UCSD-AML1 (cell line): ENCODE measurements at regions not wholly inside any gene's neighbourhood (a gene's known extent, or its start where the extent isn't known, plus 50 kb on each side); places are given as distances from the start of the nearest gene placed in this dataset.
A peak's percentile ranks its signal among the peaks of the same experiment; 100 is the strongest.

Experiments
- DNase-seq: peaks from one replicate; lab custom pipeline; 2025; ENCODE audit not compliant: unreplicated experiment; lab: John Stamatoyannopoulos, UW

GRCh38 chr6:160899671-160900430 lies 91.7 kb upstream of the MAP3K4 start:
- DNase-seq, result no peak

- no peak for DNase-seq
These were observed 79.6 kb upstream of the MAP3K4 start for GRCh38 chr6:160911949-160912348.

- no peak for DNase-seq
These were observed 79.2 kb upstream of the MAP3K4 start for GRCh38 chr6:160912411-160912810.

GRCh38 chr6:160917572-160917971 lies 74.0 kb upstream of the MAP3K4 start:
- no peak for DNase-seq

GRCh38 chr6:160919723-160920440 lies 71.7 kb upstream of the MAP3K4 start:
- DNase-seq, result no peak

- no peak for DNase-seq
These were observed 70.5 kb upstream of the MAP3K4 start for GRCh38 chr6:160921095-160921494.

- DNase-seq, result no peak
These were observed 65.0 kb upstream of the MAP3K4 start for GRCh38 chr6:160926281-160927276.

- no peak for DNase-seq
These were observed 64.2 kb upstream of the MAP3K4 start for GRCh38 chr6:160927416-160927815.

GRCh38 chr6:160929361-160929760 lies 62.2 kb upstream of the MAP3K4 start:
- no peak for DNase-seq

- no peak for DNase-seq
These were observed 61.7 kb upstream of the MAP3K4 start for GRCh38 chr6:160929831-160930230.

GRCh38 chr6:160930547-160931377 lies 60.8 kb upstream of the MAP3K4 start:
- DNase-seq, result peak; percentile 63

- DNase-seq, result no peak
These were observed 59.9 kb upstream of the MAP3K4 start for GRCh38 chr6:160931378-160932310.

GRCh38 chr6:160933256-160933655 lies 58.3 kb upstream of the MAP3K4 start:
- no peak for DNase-seq

- DNase-seq, result no peak
These were observed 57.4 kb upstream of the MAP3K4 start for GRCh38 chr6:160934157-160934556.

GRCh38 chr6:160940197-160940596 lies 51.4 kb upstream of the MAP3K4 start:
- DNase-seq, result no peak
